ENCODE measurements at regions not wholly inside any gene's neighbourhood (a gene's known extent, or its start where the extent isn't known, plus 50 kb on each side); places are given as distances from the start of the nearest gene placed in this dataset.

DNA sequence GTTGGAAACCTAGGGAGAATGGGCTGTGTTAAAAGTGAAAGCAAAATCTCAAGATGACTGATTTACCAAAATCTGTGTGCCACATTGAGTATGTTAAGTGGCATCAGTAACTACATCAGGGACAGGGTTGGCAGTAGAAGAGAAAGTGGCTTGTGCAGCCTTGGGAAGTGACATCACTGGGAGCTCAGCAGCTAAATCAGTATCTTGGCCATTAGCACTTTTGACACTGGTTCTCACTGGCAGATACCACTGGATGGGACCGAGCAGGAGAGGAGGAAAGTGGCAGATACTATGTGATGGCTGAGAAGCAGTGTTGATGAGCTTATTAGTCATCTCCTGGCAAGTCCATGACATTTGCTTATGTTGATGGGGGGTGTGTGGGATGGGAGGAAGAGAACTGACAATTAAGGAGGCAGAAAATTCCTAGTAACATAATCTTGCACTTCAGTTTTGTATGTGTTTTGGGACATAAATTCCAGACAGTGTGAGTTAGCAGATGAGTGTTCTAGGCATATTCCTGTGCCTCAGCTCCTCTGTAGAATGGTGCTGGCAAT lies 322.2 kb downstream of the SOX4 start:
- FAIRE-seq = no peak
- TF ChIP-seq, protein P1, sequence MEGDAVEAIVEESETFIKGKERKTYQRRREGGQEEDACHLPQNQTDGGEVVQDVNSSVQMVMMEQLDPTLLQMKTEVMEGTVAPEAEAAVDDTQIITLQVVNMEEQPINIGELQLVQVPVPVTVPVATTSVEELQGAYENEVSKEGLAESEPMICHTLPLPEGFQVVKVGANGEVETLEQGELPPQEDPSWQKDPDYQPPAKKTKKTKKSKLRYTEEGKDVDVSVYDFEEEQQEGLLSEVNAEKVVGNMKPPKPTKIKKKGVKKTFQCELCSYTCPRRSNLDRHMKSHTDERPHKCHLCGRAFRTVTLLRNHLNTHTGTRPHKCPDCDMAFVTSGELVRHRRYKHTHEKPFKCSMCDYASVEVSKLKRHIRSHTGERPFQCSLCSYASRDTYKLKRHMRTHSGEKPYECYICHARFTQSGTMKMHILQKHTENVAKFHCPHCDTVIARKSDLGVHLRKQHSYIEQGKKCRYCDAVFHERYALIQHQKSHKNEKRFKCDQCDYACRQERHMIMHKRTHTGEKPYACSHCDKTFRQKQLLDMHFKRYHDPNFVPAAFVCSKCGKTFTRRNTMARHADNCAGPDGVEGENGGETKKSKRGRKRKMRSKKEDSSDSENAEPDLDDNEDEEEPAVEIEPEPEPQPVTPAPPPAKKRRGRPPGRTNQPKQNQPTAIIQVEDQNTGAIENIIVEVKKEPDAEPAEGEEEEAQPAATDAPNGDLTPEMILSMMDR (IDR thresholded peaks at IDR 0.05; ENCODE audit: insufficient read depth, missing control alignments) = no peak
- DNase-seq (ENCODE audit: insufficient read length, low spot score) = no peak

DNA sequence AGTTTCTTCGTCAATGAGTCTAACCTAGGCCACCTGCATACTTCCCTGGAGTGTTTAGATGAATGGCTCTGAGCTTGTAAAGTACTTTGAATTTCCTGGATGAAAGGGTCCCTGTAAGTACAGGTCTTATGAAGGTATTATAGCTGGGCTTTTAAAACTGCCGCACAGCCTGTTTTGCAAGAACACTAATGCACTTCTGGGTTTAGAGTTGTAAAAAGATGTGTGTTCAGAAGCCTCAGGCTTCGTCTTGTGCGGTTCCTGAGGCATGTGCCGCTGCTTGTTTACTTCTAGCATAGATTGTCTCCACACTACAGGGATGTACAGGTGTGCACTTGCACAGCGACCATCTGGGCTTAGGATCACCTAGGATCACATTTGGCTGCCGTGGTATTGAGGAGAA lies 324.5 kb downstream of the SOX4 start:
- TF ChIP-seq, protein P1 (IDR thresholded peaks at IDR 0.05; ENCODE audit: insufficient read depth, missing control alignments) = no peak
- FAIRE-seq = no peak
- no peak for DNase-seq (ENCODE audit: insufficient read length, low spot score)

DNA sequence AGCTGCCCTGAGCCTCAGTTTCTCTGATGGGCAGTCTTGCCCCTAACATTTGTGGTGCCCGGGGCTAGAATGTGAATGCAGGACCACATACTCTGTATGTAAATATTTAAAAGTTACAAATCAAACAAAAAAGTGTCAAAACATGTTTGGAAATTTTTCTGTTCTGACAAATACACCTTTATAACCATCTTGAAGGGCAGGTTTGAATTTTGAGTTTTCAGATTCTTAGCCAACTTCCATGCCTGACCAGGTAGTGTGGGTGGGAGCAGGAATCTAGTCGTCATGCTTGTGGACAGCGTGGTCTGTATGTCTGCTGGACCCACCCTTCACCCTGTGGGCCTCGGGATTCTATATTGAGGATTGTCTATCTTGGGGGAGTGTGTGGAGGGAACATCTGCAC lies 325.1 kb downstream of the SOX4 start:
- FAIRE-seq = no peak
- TF ChIP-seq, protein P1 (IDR thresholded peaks at IDR 0.05; ENCODE audit: insufficient read depth, missing control alignments) = no peak

DNA sequence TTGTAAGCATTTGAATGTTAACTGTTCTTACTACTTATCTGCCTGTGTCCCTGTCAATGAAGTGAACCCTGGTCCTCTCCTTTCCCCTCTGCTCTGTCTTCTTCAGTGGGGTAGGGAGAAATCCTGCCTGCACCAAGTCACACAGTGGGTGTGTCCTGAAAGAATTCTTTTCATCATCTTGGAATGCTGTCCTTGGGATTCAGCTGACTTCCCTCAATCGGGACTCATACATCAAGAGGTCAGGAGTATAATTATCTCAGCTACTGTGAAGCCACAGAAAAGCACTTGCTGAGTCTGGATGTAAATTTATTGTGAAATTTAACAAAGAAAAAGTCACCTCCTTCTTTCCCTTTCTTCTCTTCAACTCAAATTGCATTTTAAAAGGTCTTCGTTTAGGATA lies 328.5 kb downstream of the SOX4 start:
- TF ChIP-seq, protein P1 (IDR thresholded peaks at IDR 0.05; ENCODE audit: insufficient read depth, missing control alignments) = no peak
- FAIRE-seq = no peak
- no peak for DNase-seq (ENCODE audit: insufficient read length, low spot score)

More for the DNA sequence above, 325.1 kb downstream of the SOX4 start:
- no peak for DNase-seq (ENCODE audit: insufficient read length, low spot score)

DNA sequence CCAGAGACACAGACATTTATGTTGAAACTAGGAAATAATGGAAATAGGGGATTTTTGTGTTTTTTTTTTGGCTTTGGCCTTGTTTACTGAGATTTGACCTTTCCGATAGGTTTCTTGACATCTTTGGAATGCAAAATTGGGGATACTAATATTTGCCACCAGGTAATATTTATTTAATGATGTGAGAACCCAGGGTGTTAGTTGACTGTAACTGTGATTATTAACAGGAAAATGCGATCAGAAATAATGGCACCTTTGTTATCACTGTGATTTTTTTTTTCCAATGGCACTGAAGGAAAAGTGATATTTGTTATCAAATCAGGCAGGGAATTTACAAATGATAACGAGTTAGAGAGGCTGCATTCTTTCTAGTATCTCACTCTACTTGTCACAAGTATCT lies 330.5 kb downstream of the SOX4 start:
- no peak for DNase-seq (ENCODE audit: insufficient read length, low spot score)
- TF ChIP-seq, protein P1 (IDR thresholded peaks at IDR 0.05; ENCODE audit: insufficient read depth, missing control alignments) = no peak
- FAIRE-seq = no peak

DNA sequence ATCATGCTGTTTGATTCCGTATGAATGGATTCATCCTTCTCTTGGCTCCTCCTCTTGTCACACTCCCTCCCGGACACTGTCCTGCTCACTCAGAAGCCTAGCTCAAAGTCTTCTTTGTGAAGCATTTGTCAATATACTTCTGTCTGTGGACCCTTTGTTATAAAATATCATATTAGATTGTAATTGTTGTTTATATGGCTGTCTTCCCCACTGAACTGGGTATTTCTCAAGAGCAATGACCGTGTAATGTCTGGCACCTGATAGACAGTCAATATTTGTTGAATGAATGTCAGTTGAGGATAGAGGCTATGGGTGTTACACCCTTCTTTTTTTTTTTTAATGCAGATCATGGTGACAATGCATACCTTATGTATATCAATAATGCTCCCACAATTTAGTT lies 335.3 kb downstream of the SOX4 start:
- TF ChIP-seq, protein P1 (IDR thresholded peaks at IDR 0.05; ENCODE audit: insufficient read depth, missing control alignments) = no peak
- FAIRE-seq (no peak), DNase-seq (ENCODE audit: insufficient read length, low spot score) (no peak)

DNA sequence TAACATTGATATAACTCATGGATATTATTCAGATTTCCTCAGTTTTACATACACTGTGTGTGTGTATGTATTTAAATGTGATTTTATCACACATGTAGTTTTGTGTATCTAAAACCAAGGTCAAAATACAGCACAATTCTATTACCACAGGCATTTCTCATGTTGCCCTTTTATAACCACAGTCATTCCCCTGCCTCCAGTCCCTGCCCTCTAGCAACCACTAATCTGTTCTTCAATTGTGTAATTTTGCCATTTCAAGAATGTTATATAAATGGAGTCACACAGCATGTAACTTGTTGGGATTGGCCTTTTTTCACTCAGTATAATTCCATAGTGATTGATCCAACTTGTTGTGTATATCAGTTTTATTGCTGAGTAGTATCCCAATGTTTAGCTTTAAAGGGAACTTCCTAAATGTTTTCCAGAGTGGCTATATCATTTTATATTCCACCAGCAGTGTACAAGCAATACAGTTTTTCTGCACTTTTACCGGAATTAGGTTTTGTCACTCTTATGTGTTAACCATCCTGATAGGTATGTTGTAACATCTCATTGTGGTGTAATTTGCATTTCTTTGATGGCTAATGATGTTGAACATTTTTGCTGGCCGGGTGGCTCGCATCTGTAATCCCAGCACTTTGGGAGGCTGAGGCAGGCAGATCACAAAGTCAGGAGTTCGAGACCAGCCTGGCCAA lies 338.2 kb downstream of the SOX4 start:
- no peak for DNase-seq (ENCODE audit: insufficient read length, low spot score)
- FAIRE-seq = no peak
- TF ChIP-seq, protein P1 (IDR thresholded peaks at IDR 0.05; ENCODE audit: insufficient read depth, missing control alignments) = no peak
